GM12878 (cell line): ENCODE measurements at regions not wholly inside any gene's neighbourhood (a gene's known extent, or its start where the extent isn't known, plus 50 kb on each side); places are given as distances from the start of the nearest gene placed in this dataset.

Experiments used
- ATAC-seq: fragments of 200-7000 bp; cut with Tn5 transposase; 3 replicates; pipeline ENCODE4 v1.9.1; 2020; ENCODE audit warnings: mild to moderate bottlenecking, moderate library complexity
- BruUV-seq: library from RNA; stranded (reverse); fragments of 400-500 nt; replicated peaks from 2 replicates; lab custom pipeline; 2021; lab: Mats Ljungman, UMichigan
- CTCF ChIA-PET: fragments of 300-600 bp; sonication (Branson Sonifier 250); formaldehyde crosslinking; extraction: SDS; loops from one replicate; lab custom pipeline; 2021; ENCODE audit warnings: inconsistent platforms; lab: Yijun Ruan, JAX
- POLR2A ChIA-PET: fragments of 350-600 bp; formaldehyde crosslinking; extraction: SDS; loops from one replicate; lab custom pipeline; 2021; ENCODE audit warnings: inconsistent platforms; lab: Charles Lee
- RAD21 ChIA-PET: fragments of 300-600 bp; sonication (Branson Sonifier 250); formaldehyde crosslinking; loops from one replicate; lab custom pipeline; 2023; ENCODE audit warnings: antibody characterized with exemption; ENCODE audit not compliant: unreplicated experiment; lab: Charles Lee
- SMC1A ChIA-PET: fragments of 300-600 bp; sonication (Branson Sonifier 250); formaldehyde crosslinking; loops from one replicate; lab custom pipeline; 2023; ENCODE audit not compliant: unreplicated experiment, uncharacterized antibody; lab: Charles Lee
- DNase-seq: peaks from one replicate; pipeline ENCODE4 v3.0.0-alpha.2; 2011; ENCODE audit warnings: low read depth, low spot score
- FAIRE-seq: peaks from 3 replicates; lab custom pipeline; 2011; peaks lifted over from hg19 to GRCh38; lab: Jason Lieb, UNC
- H2AFZ ChIP-seq: 2 replicates; pipeline ENCODE4 v1.6.0; 2011; ENCODE audit warnings: low read depth, low read length, control low read depth; ENCODE audit not compliant: control insufficient read depth
- H3K27ac ChIP-seq: 2 replicates; pipeline ENCODE4 v1.5.1; 2011; ENCODE audit warnings: control low read depth; ENCODE audit not compliant: control insufficient read depth, insufficient read depth
- H3K27me3 ChIP-seq, 2 experiments: replicated peaks in 1 of 2; 2 replicates each; pipeline versions ENCODE4 v1.6.0 to v1.6.1; 2011; ENCODE audit warnings: low read length in 1 of 2; ENCODE audit not compliant: control insufficient read depth in 2 of 2, insufficient read depth in 2 of 2
- H3K36me3 ChIP-seq, 2 experiments: 2 replicates each; pipeline ENCODE4 v1.5.1; 2011; ENCODE audit warnings: low read length in 1 of 2; ENCODE audit not compliant: control insufficient read depth in 2 of 2, insufficient read depth in 2 of 2
- H3K4me1 ChIP-seq: 2 replicates; pipeline ENCODE4 v1.6.1; 2011; ENCODE audit warnings: mild to moderate bottlenecking, low read length, moderate library complexity, mixed read lengths; ENCODE audit not compliant: control insufficient read depth, insufficient read depth
- H3K4me2 ChIP-seq: 2 replicates; pipeline ENCODE4 v1.6.0; 2011; ENCODE audit warnings: control low read depth; ENCODE audit not compliant: control insufficient read depth, insufficient read depth
- H3K4me3 ChIP-seq: fragments of 200-600 bp; sonication (generic); 2 replicates; pipeline ENCODE4 v1.5.1; 2016
- H3K79me2 ChIP-seq: 2 replicates; pipeline ENCODE4 v1.6.0; 2011; ENCODE audit warnings: low read length; ENCODE audit not compliant: control insufficient read depth, insufficient read depth
- H3K9ac ChIP-seq: 2 replicates; pipeline ENCODE4 v1.8.0; 2011; ENCODE audit warnings: low read length, control low read depth, mixed read lengths; ENCODE audit not compliant: control insufficient read depth, insufficient read depth
- H3K9me3 ChIP-seq: replicated peaks from 3 replicates; pipeline ENCODE4 v1.5.1; 2011; ENCODE audit warnings: mild to moderate bottlenecking, low read length; ENCODE audit not compliant: control insufficient read depth, insufficient read depth
- H4K20me1 ChIP-seq: 2 replicates; pipeline ENCODE4 v1.6.0; 2011; ENCODE audit not compliant: control insufficient read depth, insufficient read depth
- BCL11A ChIP-seq: IDR thresholded peaks from 2 replicates; pipeline ENCODE4 v1.6.1; 2011; ENCODE audit warnings: low read depth, low read length
- EED ChIP-seq: sonication (generic); IDR thresholded peaks from 2 replicates; pipeline ENCODE4 v1.6.1; 2016; ENCODE audit warnings: antibody characterized with exemption, low read depth
- ESRRA ChIP-seq: IDR thresholded peaks from 2 replicates; pipeline ENCODE4 v1.6.1; 2012; ENCODE audit warnings: mild to moderate bottlenecking, low read length, improper control_type of control experiment
- HCFC1 ChIP-seq: fragments of 150-350 bp; IDR thresholded peaks from 2 replicates; pipeline ENCODE4 v1.6.1; 2014; ENCODE audit warnings: low read length
- NR2C1 ChIP-seq: fragments of 450-650 bp; IDR thresholded peaks from 2 replicates; pipeline ENCODE4 v1.6.1; 2017; ENCODE audit warnings: antibody characterized with exemption, mild to moderate bottlenecking, moderate library complexity
- RB1 ChIP-seq: fragments of 450-650 bp; formaldehyde crosslinking; IDR thresholded peaks from 2 replicates; pipeline ENCODE4 v1.6.1; 2017; ENCODE audit warnings: mild to moderate bottlenecking, borderline replicate concordance
- RBBP5 ChIP-seq: fragments of 200-600 bp; sonication (generic); conservative IDR thresholded peaks from 2 replicates; pipeline ENCODE4 v1.6.1; 2016
- SMARCA5 ChIP-seq: fragments of 450-650 bp; IDR thresholded peaks from 2 replicates; pipeline ENCODE4 v1.6.1; 2017; ENCODE audit warnings: mild to moderate bottlenecking
- STAT3 ChIP-seq: IDR thresholded peaks from 2 replicates; pipeline ENCODE4 v1.6.1; 2011; ENCODE audit warnings: low read depth, low read length, improper control_type of control experiment
- TCF12 ChIP-seq: IDR thresholded peaks from 2 replicates; pipeline ENCODE4 v1.6.1; 2011; ENCODE audit warnings: low read depth, mild to moderate bottlenecking, low read length
- ZZZ3 ChIP-seq: IDR thresholded peaks from 2 replicates; pipeline ENCODE4 v1.6.1; 2011; ENCODE audit warnings: low read depth; ENCODE audit not compliant: control insufficient read depth, insufficient read length
- WGBS: methylation state at CpG from one replicate; pipeline ENCODE4 v1.1.6; 2016; ENCODE audit warnings: low lambda C conversion rate; ENCODE audit not compliant: insufficient replicate concordance, insufficient coverage; ENCODE audit errors: missing lambda C conversion rate; 5-methylcytosine and 5-hydroxymethylcytosine counted together
- in situ Hi-C: fragments of 300-500 bp; cut with MboI; formaldehyde crosslinking; loops from 9 replicates; pipeline ENCODE4 v1.14.3; 2018; ENCODE audit warnings: mixed read lengths
- intact Hi-C: fragments of 100-400 bp; cut with micrococcal nuclease; formaldehyde crosslinking; loops from one replicate; pipeline ENCODE4 v1.14.2; 2022; ENCODE audit not compliant: unreplicated experiment
- TF ChIP-seq, protein P1 (sequence below): fragments of 150-350 bp; IDR thresholded peaks from 2 replicates; pipeline ENCODE4 v1.6.1; 2016; ENCODE audit warnings: low read depth, low read length
- TF ChIP-seq, protein P2 (sequence below): IDR thresholded peaks from 2 replicates; pipeline ENCODE4 v1.6.1; 2012; ENCODE audit warnings: improper control_type of control experiment, low read depth, low read length; ENCODE audit not compliant: insufficient replicate concordance

DNA sequence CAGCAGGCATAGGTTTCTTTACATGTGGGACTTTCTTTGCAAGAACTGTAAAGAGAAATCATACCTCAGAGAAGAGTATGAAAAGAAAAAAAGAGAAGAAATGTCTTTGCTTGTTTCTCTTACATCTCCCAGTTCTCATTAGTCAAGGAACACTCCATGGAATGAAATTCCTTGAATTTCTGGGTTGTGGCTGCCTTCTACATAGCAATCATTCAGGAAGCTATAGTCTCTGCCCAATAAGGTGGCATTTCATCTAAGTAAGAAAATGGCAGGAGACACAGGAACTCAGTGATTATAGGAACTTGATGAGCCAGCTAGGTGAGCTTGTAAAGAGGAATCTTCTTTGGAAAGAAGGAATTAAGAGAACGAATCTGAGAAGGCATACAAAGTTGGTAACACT, 197.0 kb upstream of the FKBP1C start:
- Histone ChIP-seq H3K9ac (no peak overlapping the region), H2AFZ (no peak overlapping the region), H3K27me3 (no peaks in the 10 kb centered on the region), H3K27ac (no peak overlapping the region), H3K79me2 (no peaks in the 10 kb centered on the region), H4K20me1 (no peaks in the 10 kb centered on the region), H3K4me2 (no peak overlapping the region), H3K9me3 (no peaks in the 10 kb centered on the region), H3K4me3 (no peak overlapping the region), H3K4me1 (no peaks in the 10 kb centered on the region), H3K36me3 (no peaks in the 10 kb centered on the region)
- SMC1A ChIA-PET: interaction anchor here (0.6 to 1.0 kb wide), 2 partner anchors 10 to 21 kb away, joined by 3 to 5 read pairs; no protein-coding TSS in a partner anchor
- intact Hi-C loops: no loop called here
- CTCF ChIA-PET: no interaction called here
- WGBS: 0% methylated on average over 1 of the region's 1 CpG
- POLR2A ChIA-PET: no interaction called here
- RAD21 ChIA-PET: no interaction called here
- in situ Hi-C loops: no loop called here
- DNase-seq (no peak), FAIRE-seq (no peak), ATAC-seq (no peak)
- no TSS peak for BruUV-seq
- TF ChIP-seq ESRRA (no peak), SMARCA5 (no peak), ZZZ3 (no peak), STAT3 (no peak), RB1 (no peak), RBBP5 (no peak), NR2C1 (no peak), TCF12 (no peak), HCFC1 (no peak), BCL11A (no peak), EED (no peak)
- TF ChIP-seq, protein P1, sequence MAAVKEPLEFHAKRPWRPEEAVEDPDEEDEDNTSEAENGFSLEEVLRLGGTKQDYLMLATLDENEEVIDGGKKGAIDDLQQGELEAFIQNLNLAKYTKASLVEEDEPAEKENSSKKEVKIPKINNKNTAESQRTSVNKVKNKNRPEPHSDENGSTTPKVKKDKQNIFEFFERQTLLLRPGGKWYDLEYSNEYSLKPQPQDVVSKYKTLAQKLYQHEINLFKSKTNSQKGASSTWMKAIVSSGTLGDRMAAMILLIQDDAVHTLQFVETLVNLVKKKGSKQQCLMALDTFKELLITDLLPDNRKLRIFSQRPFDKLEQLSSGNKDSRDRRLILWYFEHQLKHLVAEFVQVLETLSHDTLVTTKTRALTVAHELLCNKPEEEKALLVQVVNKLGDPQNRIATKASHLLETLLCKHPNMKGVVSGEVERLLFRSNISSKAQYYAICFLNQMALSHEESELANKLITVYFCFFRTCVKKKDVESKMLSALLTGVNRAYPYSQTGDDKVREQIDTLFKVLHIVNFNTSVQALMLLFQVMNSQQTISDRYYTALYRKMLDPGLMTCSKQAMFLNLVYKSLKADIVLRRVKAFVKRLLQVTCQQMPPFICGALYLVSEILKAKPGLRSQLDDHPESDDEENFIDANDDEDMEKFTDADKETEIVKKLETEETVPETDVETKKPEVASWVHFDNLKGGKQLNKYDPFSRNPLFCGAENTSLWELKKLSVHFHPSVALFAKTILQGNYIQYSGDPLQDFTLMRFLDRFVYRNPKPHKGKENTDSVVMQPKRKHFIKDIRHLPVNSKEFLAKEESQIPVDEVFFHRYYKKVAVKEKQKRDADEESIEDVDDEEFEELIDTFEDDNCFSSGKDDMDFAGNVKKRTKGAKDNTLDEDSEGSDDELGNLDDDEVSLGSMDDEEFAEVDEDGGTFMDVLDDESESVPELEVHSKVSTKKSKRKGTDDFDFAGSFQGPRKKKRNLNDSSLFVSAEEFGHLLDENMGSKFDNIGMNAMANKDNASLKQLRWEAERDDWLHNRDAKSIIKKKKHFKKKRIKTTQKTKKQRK: no peak
- TF ChIP-seq, protein P2, sequence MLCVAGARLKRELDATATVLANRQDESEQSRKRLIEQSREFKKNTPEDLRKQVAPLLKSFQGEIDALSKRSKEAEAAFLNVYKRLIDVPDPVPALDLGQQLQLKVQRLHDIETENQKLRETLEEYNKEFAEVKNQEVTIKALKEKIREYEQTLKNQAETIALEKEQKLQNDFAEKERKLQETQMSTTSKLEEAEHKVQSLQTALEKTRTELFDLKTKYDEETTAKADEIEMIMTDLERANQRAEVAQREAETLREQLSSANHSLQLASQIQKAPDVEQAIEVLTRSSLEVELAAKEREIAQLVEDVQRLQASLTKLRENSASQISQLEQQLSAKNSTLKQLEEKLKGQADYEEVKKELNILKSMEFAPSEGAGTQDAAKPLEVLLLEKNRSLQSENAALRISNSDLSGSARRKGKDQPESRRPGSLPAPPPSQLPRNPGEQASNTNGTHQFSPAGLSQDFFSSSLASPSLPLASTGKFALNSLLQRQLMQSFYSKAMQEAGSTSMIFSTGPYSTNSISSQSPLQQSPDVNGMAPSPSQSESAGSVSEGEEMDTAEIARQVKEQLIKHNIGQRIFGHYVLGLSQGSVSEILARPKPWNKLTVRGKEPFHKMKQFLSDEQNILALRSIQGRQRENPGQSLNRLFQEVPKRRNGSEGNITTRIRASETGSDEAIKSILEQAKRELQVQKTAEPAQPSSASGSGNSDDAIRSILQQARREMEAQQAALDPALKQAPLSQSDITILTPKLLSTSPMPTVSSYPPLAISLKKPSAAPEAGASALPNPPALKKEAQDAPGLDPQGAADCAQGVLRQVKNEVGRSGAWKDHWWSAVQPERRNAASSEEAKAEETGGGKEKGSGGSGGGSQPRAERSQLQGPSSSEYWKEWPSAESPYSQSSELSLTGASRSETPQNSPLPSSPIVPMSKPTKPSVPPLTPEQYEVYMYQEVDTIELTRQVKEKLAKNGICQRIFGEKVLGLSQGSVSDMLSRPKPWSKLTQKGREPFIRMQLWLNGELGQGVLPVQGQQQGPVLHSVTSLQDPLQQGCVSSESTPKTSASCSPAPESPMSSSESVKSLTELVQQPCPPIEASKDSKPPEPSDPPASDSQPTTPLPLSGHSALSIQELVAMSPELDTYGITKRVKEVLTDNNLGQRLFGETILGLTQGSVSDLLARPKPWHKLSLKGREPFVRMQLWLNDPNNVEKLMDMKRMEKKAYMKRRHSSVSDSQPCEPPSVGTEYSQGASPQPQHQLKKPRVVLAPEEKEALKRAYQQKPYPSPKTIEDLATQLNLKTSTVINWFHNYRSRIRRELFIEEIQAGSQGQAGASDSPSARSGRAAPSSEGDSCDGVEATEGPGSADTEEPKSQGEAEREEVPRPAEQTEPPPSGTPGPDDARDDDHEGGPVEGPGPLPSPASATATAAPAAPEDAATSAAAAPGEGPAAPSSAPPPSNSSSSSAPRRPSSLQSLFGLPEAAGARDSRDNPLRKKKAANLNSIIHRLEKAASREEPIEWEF: no peak
